ENCODE measurements at regions not wholly inside any gene's neighbourhood (a gene's known extent, or its start where the extent isn't known, plus 50 kb on each side); places are given as distances from the start of the nearest gene placed in this dataset.

DNA sequence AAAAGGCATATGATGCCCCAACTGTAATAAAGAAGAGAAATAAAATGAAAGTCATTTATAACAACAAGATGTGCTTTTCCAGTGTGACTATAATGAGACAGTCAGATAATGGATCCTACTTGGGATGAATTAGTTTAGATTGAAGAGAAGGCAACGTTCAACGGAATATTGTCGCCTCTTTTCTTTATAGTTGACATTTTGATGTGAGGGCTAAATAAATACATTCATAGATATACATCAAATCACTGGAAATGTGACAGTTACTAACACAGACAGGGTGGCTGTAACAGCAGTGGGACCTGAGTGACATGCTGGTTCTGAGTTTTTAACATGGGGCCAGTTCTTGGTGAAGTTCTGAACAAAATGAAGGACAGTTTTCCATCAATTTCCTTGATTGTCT is 61.1 kb upstream of the ATP2B2 start:
- Histone ChIP-seq H3K4me3 (ENCODE audit: low read depth in 1 of 2, low read length in 1 of 2) (no peak overlapping the region), H3K9me3 (no peaks in the 10 kb centered on the region), H3K4me1 (ENCODE audit: control insufficient read depth in 1 of 2, insufficient read depth in 1 of 2, low read depth in 1 of 2, low read length in 1 of 2) (no peaks in the 10 kb centered on the region), H3K36me3 (no peaks in the 10 kb centered on the region), H3K27me3 (peaks cover 8% of the 10 kb centered on the region), H3K27ac (no peak overlapping the region)
- TF ChIP-seq, protein P1, sequence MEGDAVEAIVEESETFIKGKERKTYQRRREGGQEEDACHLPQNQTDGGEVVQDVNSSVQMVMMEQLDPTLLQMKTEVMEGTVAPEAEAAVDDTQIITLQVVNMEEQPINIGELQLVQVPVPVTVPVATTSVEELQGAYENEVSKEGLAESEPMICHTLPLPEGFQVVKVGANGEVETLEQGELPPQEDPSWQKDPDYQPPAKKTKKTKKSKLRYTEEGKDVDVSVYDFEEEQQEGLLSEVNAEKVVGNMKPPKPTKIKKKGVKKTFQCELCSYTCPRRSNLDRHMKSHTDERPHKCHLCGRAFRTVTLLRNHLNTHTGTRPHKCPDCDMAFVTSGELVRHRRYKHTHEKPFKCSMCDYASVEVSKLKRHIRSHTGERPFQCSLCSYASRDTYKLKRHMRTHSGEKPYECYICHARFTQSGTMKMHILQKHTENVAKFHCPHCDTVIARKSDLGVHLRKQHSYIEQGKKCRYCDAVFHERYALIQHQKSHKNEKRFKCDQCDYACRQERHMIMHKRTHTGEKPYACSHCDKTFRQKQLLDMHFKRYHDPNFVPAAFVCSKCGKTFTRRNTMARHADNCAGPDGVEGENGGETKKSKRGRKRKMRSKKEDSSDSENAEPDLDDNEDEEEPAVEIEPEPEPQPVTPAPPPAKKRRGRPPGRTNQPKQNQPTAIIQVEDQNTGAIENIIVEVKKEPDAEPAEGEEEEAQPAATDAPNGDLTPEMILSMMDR (IDR thresholded peaks at IDR 0.05): no peak

DNA sequence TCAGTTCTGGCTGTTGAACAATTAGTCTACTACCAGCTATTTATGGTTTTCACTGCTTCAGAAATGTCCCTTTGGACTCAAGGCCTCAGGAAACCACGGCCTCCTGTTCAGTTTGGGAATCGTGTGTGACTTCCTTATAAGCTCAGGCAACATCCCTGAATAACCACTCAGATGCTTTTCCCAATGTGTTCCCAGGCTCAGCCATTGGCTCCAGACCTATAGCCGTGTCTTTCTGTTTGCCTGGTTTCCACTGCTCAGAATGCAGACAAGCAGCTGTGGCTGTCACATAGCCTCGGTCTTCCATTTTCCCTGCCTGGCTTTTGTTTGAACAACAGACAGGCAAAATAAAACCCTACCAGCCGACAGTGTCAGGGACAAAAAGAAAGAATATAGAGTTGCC is 63.2 kb upstream of the ATP2B2 start:
- no peaks in the 10 kb centered on the region for H3K36me3 ChIP-seq
- no peak overlapping the region for H3K27ac ChIP-seq
- TF ChIP-seq, protein P1 (IDR thresholded peaks at IDR 0.05): no peak
- no peak overlapping the region for H3K4me3 ChIP-seq (ENCODE audit: low read depth in 1 of 2, low read length in 1 of 2)
- no peaks in the 10 kb centered on the region for H3K4me1 ChIP-seq (ENCODE audit: control insufficient read depth in 1 of 2, insufficient read depth in 1 of 2, low read depth in 1 of 2, low read length in 1 of 2)
- peaks cover 8% of the 10 kb centered on the region for H3K27me3 ChIP-seq
- H3K9me3 ChIP-seq: no peaks in the 10 kb centered on the region

DNA sequence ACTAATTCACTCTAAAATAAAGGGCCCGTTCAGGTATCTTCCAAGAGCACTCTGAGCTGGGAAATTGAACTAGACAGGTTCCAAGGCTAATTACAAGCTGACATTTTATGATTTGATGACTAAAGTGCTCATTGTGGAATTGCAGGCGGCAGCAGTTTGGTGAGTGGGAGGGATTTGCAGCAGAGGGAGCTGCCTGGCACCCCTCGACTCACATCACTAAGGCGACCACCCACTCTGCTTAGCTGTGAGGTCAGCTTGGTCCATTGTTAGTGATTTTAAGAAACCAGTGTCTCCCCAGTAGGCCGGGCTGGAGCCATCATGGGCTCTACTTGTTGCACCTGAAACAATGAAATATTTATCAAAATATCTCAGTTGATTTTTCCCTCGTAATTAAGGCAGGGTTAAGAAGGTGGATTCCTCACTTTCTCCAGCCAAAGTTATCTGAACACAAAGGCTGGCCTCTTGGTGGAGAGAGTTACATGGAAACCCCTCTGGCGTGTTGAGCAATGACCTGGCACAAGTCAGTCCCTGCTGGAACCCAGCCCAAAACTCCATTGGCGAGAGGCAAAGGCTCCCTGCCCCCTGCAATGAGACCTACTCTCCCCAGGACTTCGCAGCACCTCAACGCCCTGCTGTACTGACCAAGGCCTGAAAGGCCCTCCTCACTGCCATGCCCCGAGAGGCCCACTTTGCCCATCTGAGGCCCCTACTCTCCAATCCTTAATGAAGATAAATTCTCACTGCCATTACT is 65.0 kb upstream of the ATP2B2 start:
- no peaks in the 10 kb centered on the region for H3K36me3 ChIP-seq
- peaks cover 8% of the 10 kb centered on the region for H3K27me3 ChIP-seq
- no peaks in the 10 kb centered on the region for H3K9me3 ChIP-seq
- no peaks in the 10 kb centered on the region for H3K4me1 ChIP-seq (ENCODE audit: control insufficient read depth in 1 of 2, insufficient read depth in 1 of 2, low read depth in 1 of 2, low read length in 1 of 2)
- H3K27ac ChIP-seq: no peak overlapping the region
- H3K4me3 ChIP-seq (ENCODE audit: low read depth in 1 of 2, low read length in 1 of 2): no peak overlapping the region
- TF ChIP-seq, protein P1 (IDR thresholded peaks at IDR 0.05): no peak

DNA sequence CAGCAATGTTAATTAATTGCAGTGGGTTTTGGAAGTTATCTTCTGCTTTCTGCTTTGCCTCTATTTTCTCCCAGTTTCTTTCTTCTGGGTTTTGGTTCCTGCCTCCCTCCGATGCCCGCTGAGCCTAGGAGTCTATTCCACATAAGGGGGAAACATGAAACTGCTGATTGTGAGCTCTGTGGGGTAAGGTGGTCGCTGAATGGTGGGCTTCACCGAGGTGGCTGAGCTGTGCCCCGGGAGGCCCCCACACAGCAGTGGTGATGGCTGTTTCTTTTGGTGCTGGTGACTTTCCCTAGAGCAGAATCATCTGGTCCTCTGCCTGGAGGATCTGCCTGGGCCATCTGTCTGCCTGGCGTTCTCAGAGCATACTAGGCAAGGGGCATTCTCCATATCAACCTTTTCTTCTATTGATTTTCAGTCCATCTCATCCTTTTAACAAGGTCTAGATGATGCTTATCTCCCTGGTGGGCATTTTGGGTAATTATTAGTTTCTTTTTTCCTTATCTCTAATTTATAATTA is 68.8 kb upstream of the ATP2B2 start:
- Histone ChIP-seq H3K27me3 (no peaks in the 10 kb centered on the region), H3K27ac (no peak overlapping the region), H3K4me1 (ENCODE audit: control insufficient read depth in 1 of 2, insufficient read depth in 1 of 2, low read depth in 1 of 2, low read length in 1 of 2) (no peaks in the 10 kb centered on the region), H3K4me3 (ENCODE audit: low read depth in 1 of 2, low read length in 1 of 2) (no peak overlapping the region), H3K9me3 (no peaks in the 10 kb centered on the region), H3K36me3 (no peaks in the 10 kb centered on the region)
- TF ChIP-seq, protein P1 (IDR thresholded peaks at IDR 0.05): no peak

DNA sequence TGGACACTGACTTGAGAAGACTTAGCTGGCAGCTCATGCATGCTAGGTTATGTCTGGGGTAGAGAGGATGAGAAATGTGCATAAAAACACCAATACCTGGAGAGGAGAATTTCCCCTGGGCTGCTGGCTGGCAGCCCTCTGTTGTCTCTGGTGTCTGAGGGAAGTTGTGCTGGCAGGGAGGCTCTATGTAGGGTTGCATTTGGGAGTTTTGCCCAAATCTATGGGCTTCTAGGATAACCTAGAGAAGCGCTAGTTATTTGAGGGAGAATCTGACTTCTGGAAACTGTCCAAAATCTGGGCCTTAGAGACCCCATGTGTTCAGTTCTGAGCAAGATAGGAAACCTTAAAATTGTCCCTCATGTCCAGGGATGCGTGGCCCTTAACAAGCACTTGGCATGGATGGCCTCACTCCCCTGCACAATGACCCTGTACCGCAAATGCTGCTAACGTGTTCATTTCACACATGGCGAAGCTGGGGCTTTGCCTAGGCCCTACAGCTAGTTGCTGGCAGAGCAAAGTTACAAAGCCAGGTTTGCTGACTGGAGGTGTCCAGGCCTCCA is 70.3 kb upstream of the ATP2B2 start:
- TF ChIP-seq, protein P1 (IDR thresholded peaks at IDR 0.05): no peak
- H3K27ac ChIP-seq: no peak overlapping the region

More for the DNA sequence above, 70.3 kb upstream of the ATP2B2 start:
- Histone ChIP-seq H3K4me3 (ENCODE audit: low read depth in 1 of 2, low read length in 1 of 2) (no peak overlapping the region), H3K27me3 (no peaks in the 10 kb centered on the region), H3K9me3 (no peaks in the 10 kb centered on the region), H3K36me3 (no peaks in the 10 kb centered on the region), H3K4me1 (ENCODE audit: control insufficient read depth in 1 of 2, insufficient read depth in 1 of 2, low read depth in 1 of 2, low read length in 1 of 2) (no peaks in the 10 kb centered on the region)
